Superior temporal gyrus (tissue), 1 donor: ENCODE measurements at regions not wholly inside any gene's neighbourhood (a gene's known extent, or its start where the extent isn't known, plus 50 kb on each side); places are given as distances from the start of the nearest gene placed in this dataset.
A peak's percentile ranks its signal among the peaks of the same experiment; 100 is the strongest.
"Not testable (repeated sequence)": the region's sequence is repeated elsewhere in the genome, so short reads cannot be mapped to it uniquely, and the experiment has no call there.

Experiments
- DNase-seq: peaks from one replicate; pipeline ENCODE4 v3.0.0-alpha.2; 2016; ENCODE audit errors: extremely low spot score

DNA sequence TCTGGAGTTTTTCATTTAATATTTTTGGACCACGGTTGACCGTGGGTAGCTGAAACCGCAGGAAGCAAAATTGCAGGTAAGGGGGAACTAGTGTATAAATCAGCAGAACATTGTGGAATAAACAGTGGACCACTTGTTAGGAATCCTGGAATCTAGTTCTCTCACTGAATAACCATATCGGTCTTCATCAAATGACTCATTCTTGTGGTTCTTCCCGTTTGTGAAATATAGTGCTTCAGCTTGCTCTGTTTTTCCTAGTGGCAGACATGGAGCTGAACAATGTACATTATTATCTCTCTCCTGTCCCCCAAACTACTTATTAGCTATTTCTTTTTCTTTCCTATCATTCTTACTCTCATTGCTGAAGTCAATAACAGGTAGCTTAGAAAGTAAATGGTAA lies 61.9 kb downstream of the HSPA13 start:
- DNase-seq = no peak

DNA sequence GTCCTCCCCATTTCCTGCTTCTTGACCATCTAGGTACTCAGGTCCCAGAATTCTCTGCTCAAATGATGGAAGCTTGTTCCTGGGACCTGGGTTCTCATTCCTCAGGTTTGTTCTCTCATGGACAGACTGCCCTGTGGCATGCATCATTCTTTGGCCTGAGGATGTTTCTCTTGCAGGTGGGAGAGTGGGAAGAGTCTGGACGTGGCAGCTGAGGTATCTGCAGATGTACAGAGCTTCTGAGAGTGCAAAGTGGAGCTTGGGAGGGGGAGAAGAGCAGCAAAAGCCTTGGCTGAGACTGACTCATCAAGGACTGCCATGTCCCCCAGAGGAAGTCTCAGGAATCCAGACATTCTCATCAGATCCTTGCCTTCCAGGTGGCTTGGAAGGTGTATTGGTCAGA lies 63.1 kb downstream of the HSPA13 start:
- DNase-seq = no peak

DNA sequence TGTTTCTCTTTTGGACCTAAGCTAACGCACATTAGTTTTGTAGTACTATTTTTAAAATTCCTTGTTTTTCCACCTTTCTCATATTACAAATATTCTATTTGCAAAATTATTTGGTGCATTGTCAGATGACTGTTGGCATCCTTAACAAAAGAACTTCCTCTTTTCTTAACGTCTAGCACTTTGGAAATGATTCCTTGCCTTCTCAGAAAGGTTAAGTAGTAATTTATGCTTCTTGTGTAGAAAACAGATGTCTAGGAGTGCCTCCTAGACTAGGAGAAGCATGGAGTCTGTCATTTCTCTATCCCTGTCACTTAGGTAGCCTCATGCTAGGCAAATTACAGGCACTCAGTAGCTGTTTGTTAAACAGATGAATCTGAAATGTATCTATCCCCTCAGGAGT lies 64.4 kb downstream of the HSPA13 start:
- DNase-seq = no peak

DNA sequence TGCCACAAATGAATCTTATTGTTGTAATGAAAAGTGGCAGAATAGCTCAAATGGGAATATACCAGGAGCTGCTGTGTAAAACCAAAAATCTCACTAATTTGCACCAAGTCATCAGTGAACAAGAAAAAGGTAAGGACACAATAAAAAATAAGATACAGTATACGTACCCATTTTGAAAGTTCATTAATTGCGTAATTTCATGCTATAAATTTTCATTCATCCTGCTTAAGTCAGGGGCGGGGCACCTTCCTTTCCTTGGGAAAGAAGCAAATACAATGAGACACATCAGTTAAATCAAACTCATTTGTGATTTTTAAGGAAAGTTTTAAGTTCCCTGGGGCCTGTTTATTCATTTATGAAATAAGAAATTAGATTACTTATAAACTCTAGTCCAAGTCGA lies 65.4 kb downstream of the HSPA13 start:
- DNase-seq = no peak

DNA sequence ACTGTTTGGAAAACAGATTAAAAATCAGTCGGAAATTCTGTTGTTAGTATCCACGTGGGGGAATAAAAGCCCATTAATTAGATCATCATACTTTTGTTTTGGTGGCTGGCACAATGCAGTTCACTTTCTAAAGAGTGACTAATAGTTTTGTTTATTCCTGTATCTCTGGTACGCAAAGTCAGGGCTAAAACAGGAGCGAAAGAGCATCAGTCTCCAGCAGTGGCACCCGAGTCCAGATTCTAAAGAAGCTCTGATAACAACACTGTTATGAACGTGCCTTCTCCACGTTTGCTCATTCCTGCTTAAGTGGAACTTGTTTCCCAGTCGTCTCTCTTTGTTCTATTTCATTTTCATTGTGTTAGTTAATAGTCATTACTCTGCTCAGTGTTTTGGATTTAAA lies 69.6 kb downstream of the HSPA13 start:
- no peak for DNase-seq

DNA sequence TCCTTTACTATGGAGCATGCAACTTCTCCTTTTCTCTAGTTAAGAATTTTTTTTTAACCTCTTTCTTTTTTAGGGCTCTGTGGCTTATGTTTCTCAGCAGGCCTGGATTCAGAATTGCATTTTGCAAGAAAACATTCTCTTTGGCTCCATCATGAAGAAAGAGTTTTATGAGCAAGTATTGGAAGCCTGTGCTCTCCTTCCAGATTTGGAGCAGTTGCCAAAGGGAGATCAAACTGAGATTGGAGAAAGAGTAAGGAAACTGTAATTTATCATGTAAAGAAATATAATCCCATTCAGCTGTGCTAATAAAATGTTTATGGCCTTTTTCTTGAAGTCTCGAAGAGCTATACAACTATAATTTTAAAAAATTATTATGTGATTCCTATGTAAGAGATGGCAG lies 70.1 kb downstream of the HSPA13 start:
- no peak for DNase-seq

DNA sequence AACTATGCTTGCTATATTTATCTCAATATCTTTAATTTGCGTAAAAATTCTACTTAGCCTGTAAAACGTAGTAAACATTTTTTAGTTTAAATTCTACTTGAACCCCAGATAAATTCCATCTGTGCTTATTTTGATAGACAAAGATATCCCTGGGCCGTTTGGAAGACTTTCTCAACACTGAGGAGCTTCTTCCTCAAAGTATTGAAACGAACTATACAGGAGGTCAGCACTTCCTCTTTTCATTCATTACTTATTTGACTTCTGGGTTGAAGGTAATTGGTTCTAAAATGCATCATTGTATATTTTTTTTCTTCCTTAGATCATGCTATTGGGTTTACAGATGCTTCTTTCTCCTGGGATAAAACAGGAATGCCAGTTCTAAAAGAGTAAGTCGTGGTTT lies 74.7 kb downstream of the HSPA13 start:
- no peak for DNase-seq

DNA sequence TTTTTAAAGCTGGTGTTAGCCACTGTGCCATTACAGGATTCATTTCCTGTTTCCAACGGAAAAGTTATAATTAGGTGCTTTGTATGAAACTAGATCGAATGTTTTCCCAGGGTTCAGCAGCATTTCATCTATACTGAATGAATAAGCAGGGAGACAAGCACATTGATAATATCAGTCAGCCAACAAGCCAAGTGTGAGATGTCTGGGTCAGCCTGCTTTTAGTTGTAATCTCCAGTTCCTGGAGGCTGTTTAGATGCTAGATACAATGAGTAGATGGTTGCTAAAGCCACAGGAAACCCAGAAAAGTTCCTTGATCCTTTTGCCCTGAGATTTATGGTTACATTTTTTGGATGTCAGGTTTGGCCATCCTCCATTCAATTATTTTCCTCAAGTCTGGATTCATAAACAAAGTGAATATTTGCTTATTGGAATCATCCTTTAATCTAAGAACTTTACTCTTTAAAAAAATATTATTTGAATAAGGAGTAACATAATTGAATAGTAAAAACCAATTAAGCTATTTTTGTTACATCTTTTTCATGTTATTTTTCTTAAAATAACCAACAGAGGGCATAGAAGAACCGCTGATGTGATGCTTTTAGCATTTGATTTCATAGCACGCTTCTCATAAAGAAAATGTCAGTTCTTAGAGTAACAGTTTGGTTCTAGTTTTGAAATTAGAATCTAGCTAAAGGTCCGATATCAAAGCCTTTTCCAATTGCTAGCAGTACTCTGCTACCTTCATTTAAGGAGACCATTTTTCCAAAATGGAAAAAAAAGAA lies 76.6 kb downstream of the HSPA13 start:
- peak; percentile 68 for DNase-seq

DNA sequence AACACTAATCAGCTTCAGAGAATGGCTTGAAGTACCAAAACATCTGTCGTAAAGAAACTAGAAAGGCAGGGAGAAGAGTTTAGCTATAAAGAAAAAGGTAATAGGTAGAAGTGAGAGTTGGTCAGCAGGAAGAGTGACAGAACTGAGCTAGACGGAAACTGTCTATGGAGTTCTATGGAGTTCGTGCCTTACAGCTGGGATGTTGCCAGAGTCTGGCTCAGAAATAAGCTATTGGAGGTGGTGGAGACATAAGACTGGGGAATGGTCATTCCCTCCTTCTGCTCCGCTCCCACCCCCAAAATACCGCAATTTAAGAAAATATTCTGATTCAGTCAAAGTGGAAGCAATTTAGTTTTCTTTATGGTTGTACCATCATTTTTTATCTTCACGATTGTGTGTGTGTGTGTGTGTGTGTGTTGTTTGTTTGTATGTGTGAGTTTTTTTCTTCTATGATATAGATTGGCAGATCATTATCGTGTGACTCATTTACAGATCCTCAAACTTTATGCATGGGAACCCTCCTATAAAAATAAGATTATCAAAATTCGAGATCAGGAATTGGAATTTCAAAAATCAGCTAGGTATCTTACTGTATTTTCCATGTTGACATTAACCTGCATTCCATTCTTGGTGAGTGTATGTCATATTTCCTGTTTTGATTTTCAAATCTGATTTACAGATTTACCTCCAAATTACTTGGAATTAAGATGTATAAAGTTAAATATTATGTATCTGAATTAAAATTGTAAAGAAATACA lies 79.0 kb downstream of the HSPA13 start:
- DNase-seq = no peak

DNA sequence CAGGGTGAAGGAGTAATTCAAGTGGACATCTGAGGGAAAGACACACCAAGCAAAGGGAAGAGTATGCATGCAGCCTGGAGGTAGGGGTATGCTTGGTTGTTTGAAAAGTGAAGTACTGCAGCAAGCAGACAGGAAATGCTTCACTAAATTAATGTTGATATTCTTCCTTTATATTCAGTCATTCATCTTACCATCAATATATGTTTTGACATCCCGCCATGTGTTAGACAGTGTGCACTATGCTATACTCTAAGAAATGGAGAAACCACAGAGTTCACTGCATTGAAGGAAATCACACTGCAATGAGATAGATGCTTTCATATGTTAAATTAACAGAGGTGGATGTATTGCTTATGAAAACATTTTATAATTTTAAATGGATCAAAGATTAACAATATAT lies 82.9 kb downstream of the HSPA13 start:
- no peak for DNase-seq

DNA sequence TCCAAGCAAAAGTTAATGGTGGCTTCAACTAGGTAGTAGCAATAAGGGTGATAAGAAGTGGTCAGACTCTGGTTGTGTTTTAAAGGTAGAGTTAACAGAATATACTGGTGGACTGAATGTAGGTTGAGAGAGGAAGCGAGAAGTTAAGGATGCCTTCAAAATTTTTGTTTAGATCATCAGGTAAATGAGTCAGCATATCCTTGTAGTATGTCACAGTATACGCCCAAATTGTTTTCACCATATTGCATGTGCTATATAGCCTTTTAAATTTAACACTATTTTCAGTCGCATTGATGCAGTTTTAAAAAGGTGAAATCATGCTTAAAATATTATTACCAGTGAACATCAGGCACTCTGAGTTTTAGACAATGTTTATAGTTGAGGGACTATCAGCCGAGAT lies 74.6 kb downstream of the RBM11 start:
- no peak for DNase-seq

DNA sequence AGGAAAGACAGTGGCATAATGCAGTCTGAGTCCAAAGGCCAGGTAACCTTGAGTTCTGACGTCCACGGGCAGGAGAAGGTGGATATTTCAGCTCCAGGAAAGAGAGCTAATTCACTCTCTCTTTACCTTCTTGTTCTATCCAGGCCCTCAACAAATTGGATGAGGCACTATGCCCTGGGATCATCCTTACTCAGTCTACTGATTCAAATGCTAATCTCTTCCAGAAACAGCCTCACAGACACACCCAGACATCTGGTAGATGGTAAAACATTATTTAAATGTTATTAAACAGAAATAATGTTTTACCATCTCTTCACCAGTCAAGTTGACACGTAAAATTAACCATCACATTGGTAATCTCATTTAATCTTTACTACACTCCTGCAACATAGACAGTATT lies 73.0 kb downstream of the RBM11 start:
- DNase-seq = no peak

DNA sequence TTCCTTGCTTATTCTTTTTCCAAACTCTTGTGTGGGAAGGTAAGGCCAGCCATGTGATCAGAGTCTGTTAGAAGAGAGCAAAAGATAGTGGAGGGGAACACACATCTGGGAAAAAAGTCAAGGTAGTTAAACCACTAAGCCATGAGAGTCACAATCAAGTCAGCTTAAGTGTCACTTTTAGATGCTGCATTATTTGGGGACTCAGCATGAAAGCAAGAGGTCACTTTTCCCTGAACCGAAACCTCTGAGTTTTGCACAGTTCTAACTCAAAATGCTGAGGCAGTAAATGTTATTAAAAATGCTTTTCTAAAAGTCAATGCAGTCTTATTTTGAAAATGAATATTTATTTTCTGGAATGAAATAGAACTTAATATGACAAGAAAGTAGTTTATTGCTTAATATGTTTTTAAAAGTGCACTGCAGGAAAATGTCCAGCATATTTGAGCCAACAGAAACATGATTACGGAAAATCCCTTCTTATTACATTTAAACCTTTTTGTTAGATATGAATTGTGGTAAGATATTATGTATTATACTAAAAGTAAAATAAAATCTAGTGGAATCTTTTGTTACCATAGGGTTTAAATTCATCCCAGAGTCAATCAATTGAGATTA lies 69.3 kb downstream of the RBM11 start:
- no peak for DNase-seq

DNA sequence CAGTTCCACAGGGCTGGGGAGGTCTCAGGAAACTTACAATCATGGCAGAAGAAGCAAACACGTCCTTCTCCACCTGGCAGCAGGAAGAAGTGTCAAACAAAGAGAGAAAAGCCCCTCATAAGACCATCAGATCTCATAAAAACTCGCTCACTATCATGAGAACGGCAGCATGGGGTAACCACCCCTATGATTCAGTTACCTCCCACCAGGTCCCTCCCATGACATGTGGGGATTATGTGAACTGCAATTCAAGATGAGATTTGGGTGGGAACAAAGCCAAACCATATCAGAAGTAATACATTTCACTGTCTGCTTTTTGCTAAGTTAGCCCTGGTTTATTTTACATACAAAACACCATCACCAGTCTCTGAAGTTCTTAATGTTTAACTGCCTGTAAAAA lies 68.5 kb downstream of the RBM11 start:
- DNase-seq = no peak

DNA sequence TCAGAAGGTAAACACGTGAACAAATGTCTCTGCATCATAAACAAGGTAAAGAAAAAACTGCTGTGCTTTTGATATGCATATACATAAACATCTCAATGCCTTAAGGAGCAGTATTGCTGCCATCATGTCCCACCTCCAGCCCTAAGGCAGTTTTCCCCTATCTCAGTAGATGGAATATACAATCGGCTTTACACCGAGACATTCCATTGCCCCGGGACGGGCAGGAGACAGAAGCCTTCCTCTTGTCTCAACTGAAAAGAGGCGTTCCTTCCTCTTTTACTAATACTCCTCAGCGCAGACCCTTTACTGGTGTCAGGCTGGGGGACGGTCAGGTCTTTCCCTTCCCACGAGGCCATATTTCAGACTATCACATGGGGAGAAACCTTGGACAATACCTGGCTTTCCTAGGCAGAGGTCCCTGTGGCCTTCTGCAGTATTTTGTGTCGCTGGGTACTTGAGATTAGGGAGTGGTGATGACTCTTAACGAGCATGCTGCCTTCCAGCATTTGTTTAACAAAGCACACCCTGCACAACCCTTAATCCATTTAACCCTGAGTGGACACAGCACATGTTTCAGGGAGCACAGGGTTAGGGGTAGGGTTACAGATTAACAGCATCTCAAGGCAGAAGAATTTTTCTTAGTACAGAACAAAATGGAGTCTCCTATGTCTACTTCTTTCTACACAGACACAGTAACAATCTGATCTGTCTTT lies 65.4 kb downstream of the RBM11 start:
- DNase-seq = not testable (repeated sequence)
